ENCODE measurements at regions not wholly inside any gene's neighbourhood (a gene's known extent, or its start where the extent isn't known, plus 50 kb on each side); places are given as distances from the start of the nearest gene placed in this dataset.
"Not testable (repeated sequence)": the region's sequence is repeated elsewhere in the genome, so short reads cannot be mapped to it uniquely, and the experiment has no call there.

DNA sequence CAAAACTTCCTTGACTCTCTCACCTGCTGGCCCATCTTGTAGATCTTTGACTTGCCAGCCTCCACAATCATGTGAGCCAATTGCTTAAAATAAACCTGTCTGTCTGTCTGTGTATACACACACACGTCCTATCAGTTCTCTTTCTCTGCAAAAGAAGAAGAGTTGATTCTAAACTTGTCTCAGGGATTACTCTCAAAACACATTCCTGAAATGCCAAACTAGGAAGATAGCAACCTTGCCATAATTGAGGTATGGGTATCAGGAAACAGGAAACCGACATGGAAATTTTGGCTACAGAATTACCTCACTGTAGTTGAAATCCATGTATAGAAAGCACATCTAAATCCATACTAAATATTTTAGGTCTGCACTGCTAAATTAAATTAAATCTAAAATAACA lies 483.4 kb downstream of the PLK2 start:
- no peaks in the 10 kb centered on the region for H3K27me3 Mint-ChIP-seq (ENCODE audit: insufficient read depth, low read depth)

DNA sequence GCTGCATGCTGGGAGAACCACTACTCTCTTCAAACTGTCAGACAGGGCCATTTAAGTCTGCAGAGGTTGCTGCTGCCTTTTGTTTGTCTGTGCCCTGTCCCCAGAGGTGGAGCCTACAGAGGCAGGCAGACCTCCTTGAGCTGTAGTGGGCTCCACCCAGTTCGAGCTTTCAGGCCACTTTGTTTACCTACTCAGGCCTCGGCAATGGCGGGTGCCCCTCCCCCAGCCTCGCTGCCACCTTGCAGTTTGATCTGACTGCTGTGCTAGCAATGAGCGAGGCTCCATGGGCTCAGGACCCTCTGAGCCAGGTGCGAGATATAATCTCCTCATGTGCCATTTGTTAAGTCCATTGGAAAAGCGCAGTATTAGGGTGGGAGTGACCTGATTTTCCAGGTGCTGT lies 487.8 kb downstream of the PLK2 start:
- H3K36me3 ChIP-seq; H3K4me1 ChIP-seq; H2AFZ ChIP-seq (replicated peaks); H3K27me3 ChIP-seq; H3K9ac ChIP-seq; H3K9me3 ChIP-seq (ENCODE audit: low read depth); H3K27me3 Mint-ChIP-seq (ENCODE audit: insufficient read depth, low read depth); H3K4me1 Mint-ChIP-seq; H3K27ac Mint-ChIP-seq; H3K27ac ChIP-seq; H3K4me3 ChIP-seq; H3F3A ChIP-seq (ENCODE audit: low read depth); H3K79me2 ChIP-seq (ENCODE audit: low read depth); H3K4me3 Mint-ChIP-seq; DNase-seq (ENCODE audit: low spot score); H3K4me2 ChIP-seq; H3K36me3 Mint-ChIP-seq; H4K20me1 ChIP-seq (ENCODE audit: low read depth): not testable (repeated sequence)
- peaks cover 21% of the 10 kb centered on the region for H3K9me3 Mint-ChIP-seq

More for the DNA sequence above, 483.4 kb downstream of the PLK2 start:
- Mint-ChIP-seq H3K9me3 (peaks cover 3% of the 10 kb centered on the region), H3K4me3 (no peak overlapping the region), H3K36me3 (no peaks in the 10 kb centered on the region), H3K4me1 (no peaks in the 10 kb centered on the region), H3K27ac (no peak overlapping the region)
- H3F3A ChIP-seq (ENCODE audit: low read depth): no peaks in the 10 kb centered on the region
- H3K9ac ChIP-seq: no peak overlapping the region
- no peaks in the 10 kb centered on the region for H3K27me3 ChIP-seq
- H3K79me2 ChIP-seq (ENCODE audit: low read depth): no peaks in the 10 kb centered on the region
- TF ChIP-seq EZH2 (IDR thresholded peaks at IDR 0.05): no peak
- TF ChIP-seq EZH2phosphoT487 (IDR thresholded peaks at IDR 0.05): no peak
- TF ChIP-seq, protein P1, sequence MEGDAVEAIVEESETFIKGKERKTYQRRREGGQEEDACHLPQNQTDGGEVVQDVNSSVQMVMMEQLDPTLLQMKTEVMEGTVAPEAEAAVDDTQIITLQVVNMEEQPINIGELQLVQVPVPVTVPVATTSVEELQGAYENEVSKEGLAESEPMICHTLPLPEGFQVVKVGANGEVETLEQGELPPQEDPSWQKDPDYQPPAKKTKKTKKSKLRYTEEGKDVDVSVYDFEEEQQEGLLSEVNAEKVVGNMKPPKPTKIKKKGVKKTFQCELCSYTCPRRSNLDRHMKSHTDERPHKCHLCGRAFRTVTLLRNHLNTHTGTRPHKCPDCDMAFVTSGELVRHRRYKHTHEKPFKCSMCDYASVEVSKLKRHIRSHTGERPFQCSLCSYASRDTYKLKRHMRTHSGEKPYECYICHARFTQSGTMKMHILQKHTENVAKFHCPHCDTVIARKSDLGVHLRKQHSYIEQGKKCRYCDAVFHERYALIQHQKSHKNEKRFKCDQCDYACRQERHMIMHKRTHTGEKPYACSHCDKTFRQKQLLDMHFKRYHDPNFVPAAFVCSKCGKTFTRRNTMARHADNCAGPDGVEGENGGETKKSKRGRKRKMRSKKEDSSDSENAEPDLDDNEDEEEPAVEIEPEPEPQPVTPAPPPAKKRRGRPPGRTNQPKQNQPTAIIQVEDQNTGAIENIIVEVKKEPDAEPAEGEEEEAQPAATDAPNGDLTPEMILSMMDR (IDR thresholded peaks at IDR 0.05): no peak
- H3K9me3 ChIP-seq (ENCODE audit: low read depth): no peaks in the 10 kb centered on the region
- DNase-seq (ENCODE audit: low spot score): no peak
- H3K4me1 ChIP-seq: no peaks in the 10 kb centered on the region
- no peak overlapping the region for H3K27ac ChIP-seq
- no peaks in the 10 kb centered on the region for H3K36me3 ChIP-seq
- no peak overlapping the region for H3K4me3 ChIP-seq
- H2AFZ ChIP-seq (replicated peaks): no peak overlapping the region
- no peaks in the 10 kb centered on the region for H4K20me1 ChIP-seq (ENCODE audit: low read depth)
- H3K4me2 ChIP-seq: no peak overlapping the region

DNA sequence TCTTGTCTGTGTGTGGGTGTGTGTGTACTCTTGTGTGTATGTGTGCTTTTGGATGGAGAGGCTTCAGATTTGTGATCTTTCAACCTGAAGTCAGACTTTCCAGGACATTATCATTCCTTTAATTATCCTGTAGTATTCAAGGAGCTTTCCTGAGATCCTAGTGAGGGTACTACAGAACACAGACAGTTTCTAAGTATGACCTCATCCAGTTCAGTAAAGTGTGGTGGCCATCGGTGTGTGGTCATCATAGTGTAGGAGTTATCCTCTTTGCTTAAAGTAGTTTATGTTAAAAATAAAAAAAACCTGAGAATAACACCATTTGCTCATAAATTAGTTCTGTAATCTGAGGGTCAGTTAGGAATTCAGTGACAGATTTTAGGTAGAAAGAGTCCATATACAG lies 478.0 kb upstream of the ACTBL2 start:
- no peaks in the 10 kb centered on the region for H3K36me3 ChIP-seq
- no peaks in the 10 kb centered on the region for H4K20me1 ChIP-seq (ENCODE audit: low read depth)
- peaks cover 18% of the 10 kb centered on the region for H3K9me3 Mint-ChIP-seq
- H2AFZ ChIP-seq (replicated peaks): no peak overlapping the region
- H3K79me2 ChIP-seq (ENCODE audit: low read depth): no peaks in the 10 kb centered on the region
- H3K9ac ChIP-seq: no peak overlapping the region
- H3K36me3 Mint-ChIP-seq: peaks cover 3% of the 10 kb centered on the region
- no peak overlapping the region for H3K27ac Mint-ChIP-seq
- peaks cover 5% of the 10 kb centered on the region for H3K27me3 Mint-ChIP-seq (ENCODE audit: insufficient read depth, low read depth)
- no peaks in the 10 kb centered on the region for H3K27me3 ChIP-seq
- no peak overlapping the region for H3K4me3 Mint-ChIP-seq
- H3K4me1 Mint-ChIP-seq: no peaks in the 10 kb centered on the region
- no peaks in the 10 kb centered on the region for H3K4me1 ChIP-seq
- H3K27ac ChIP-seq: no peak overlapping the region
- TF ChIP-seq EZH2 (IDR thresholded peaks at IDR 0.05) (no peak), EZH2phosphoT487 (IDR thresholded peaks at IDR 0.05) (no peak)
- TF ChIP-seq, protein P1 (IDR thresholded peaks at IDR 0.05): no peak
- no peak for DNase-seq (ENCODE audit: low spot score)
- H3K9me3 ChIP-seq (ENCODE audit: low read depth): no peaks in the 10 kb centered on the region
- H3K4me3 ChIP-seq: no peak overlapping the region
- H3F3A ChIP-seq (ENCODE audit: low read depth): no peaks in the 10 kb centered on the region
- no peak overlapping the region for H3K4me2 ChIP-seq

DNA sequence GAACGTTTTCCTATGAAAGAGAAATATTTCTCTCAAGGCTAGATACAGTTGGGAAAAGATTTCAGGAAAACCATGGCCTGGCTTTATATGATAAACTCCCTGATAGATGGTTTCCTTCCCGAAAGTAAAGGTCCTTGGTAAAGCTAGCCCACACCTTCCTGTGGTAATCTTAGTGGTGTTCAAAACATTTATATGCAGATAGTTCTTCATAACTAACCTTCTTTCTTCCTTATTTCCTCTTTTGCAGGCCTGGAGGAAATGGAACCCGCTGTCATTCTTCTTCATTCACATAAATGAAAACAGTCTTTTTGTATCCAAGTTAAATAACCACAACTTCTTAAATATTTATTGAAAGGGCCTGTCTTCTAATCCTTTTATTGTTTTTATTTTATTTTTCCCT lies 474.0 kb upstream of the ACTBL2 start:
- Histone ChIP-seq H3K4me1 (no peaks in the 10 kb centered on the region), H3K9me3 (ENCODE audit: low read depth) (no peaks in the 10 kb centered on the region), H3K4me2 (no peak overlapping the region), H3K4me3 (no peak overlapping the region), H3K27me3 (no peaks in the 10 kb centered on the region), H2AFZ (replicated peaks) (no peak overlapping the region), H3K36me3 (no peaks in the 10 kb centered on the region), H3K79me2 (ENCODE audit: low read depth) (no peaks in the 10 kb centered on the region), H3K27ac (no peak overlapping the region), H3K9ac (no peak overlapping the region), H4K20me1 (ENCODE audit: low read depth) (no peaks in the 10 kb centered on the region), H3F3A (ENCODE audit: low read depth) (no peaks in the 10 kb centered on the region)
- H3K27me3 Mint-ChIP-seq (ENCODE audit: insufficient read depth, low read depth): peaks cover 2% of the 10 kb centered on the region
- TF ChIP-seq, protein P1 (IDR thresholded peaks at IDR 0.05): no peak
- TF ChIP-seq EZH2 (IDR thresholded peaks at IDR 0.05): no peak
- no peak for TF ChIP-seq EZH2phosphoT487 (IDR thresholded peaks at IDR 0.05)
- no peak overlapping the region for H3K27ac Mint-ChIP-seq
- H3K4me3 Mint-ChIP-seq: no peak overlapping the region
- H3K4me1 Mint-ChIP-seq: peaks cover 7% of the 10 kb centered on the region
- no peaks in the 10 kb centered on the region for H3K36me3 Mint-ChIP-seq
- no peak for DNase-seq (ENCODE audit: low spot score)
- peaks cover 5% of the 10 kb centered on the region for H3K9me3 Mint-ChIP-seq
